ENCODE measurements at regions not wholly inside any gene's neighbourhood (a gene's known extent, or its start where the extent isn't known, plus 50 kb on each side); places are given as distances from the start of the nearest gene placed in this dataset.

DNA sequence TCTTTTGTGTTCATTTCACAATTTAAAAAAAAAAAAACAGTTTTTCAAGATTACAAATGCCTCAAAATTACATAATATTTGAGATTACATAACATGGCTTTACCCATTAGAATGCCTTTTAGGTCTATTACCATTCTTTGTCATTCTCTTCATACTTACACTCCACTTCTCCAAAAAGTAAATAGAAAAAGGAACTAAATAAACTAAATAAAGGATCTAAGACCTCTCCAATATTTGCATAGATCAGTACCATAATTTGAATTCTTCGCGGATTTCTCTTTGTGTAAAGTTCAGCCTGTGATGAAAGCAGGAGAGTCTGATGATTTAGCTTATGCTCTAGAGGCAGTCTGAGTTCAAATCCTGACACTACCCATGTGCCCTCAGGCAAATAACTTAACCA, 56.4 kb upstream of the C1GALT1 start:
- Histone ChIP-seq H3K4me1 (no peaks in the 10 kb centered on the region), H3K4me3 (no peak overlapping the region), H3K27me3 (no peaks in the 10 kb centered on the region), H3K9me3 (no peaks in the 10 kb centered on the region), H3K27ac (no peak overlapping the region), H3K36me3 (no peaks in the 10 kb centered on the region)
- TF ChIP-seq, protein P1, sequence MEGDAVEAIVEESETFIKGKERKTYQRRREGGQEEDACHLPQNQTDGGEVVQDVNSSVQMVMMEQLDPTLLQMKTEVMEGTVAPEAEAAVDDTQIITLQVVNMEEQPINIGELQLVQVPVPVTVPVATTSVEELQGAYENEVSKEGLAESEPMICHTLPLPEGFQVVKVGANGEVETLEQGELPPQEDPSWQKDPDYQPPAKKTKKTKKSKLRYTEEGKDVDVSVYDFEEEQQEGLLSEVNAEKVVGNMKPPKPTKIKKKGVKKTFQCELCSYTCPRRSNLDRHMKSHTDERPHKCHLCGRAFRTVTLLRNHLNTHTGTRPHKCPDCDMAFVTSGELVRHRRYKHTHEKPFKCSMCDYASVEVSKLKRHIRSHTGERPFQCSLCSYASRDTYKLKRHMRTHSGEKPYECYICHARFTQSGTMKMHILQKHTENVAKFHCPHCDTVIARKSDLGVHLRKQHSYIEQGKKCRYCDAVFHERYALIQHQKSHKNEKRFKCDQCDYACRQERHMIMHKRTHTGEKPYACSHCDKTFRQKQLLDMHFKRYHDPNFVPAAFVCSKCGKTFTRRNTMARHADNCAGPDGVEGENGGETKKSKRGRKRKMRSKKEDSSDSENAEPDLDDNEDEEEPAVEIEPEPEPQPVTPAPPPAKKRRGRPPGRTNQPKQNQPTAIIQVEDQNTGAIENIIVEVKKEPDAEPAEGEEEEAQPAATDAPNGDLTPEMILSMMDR (IDR thresholded peaks at IDR 0.05), result no peak
- TF ChIP-seq POLR2AphosphoS5 (IDR thresholded peaks at IDR 0.05), result no peak
- TF ChIP-seq EP300 (IDR thresholded peaks at IDR 0.05), result no peak
- no peak for TF ChIP-seq POLR2A (IDR thresholded peaks at IDR 0.05)
- intact Hi-C loops (cut with DNase I), result no loop called here
- WGBS, 2 donors, result 87 to 93% methylated on average over 2 of the region's 2 CpGs
- DNase-seq, result no peak

- Histone ChIP-seq H3K27me3 (no peaks in the 10 kb centered on the region), H3K4me1 (no peaks in the 10 kb centered on the region), H3K4me3 (no peak overlapping the region), H3K36me3 (no peaks in the 10 kb centered on the region), H3K27ac (no peak overlapping the region), H3K9me3 (no peaks in the 10 kb centered on the region)
- no peak for DNase-seq
- intact Hi-C loops (cut with DNase I), result no loop called here
- TF ChIP-seq EP300 (IDR thresholded peaks at IDR 0.05) (no peak), POLR2AphosphoS5 (IDR thresholded peaks at IDR 0.05) (no peak), POLR2A (IDR thresholded peaks at IDR 0.05) (no peak)
- TF ChIP-seq, protein P1 (IDR thresholded peaks at IDR 0.05), result no peak
- 76 to 91% methylated on average over 1 of the region's 1 CpG for whole genome bisulfite sequencing, 2 donors
Observed at GRCh38 chr7:7127773-7128172, 54.6 kb upstream of the C1GALT1 start.

GRCh38 chr7:7129381-7129780, 53.0 kb upstream of the C1GALT1 start:
- intact Hi-C loops (cut with DNase I), result no loop called here
- WGBS, 2 donors, result 92 to 95% methylated on average over 3 of the region's 3 CpGs
- DNase-seq, result no peak
- no peak overlapping the region for H3K4me3 ChIP-seq
- TF ChIP-seq, protein P1 (IDR thresholded peaks at IDR 0.05), result no peak
- TF ChIP-seq POLR2AphosphoS5 (IDR thresholded peaks at IDR 0.05), result no peak
- no peak for TF ChIP-seq POLR2A (IDR thresholded peaks at IDR 0.05)
- TF ChIP-seq EP300 (IDR thresholded peaks at IDR 0.05), result no peak
- no peaks in the 10 kb centered on the region for H3K27me3 ChIP-seq
- no peaks in the 10 kb centered on the region for H3K4me1 ChIP-seq
- no peaks in the 10 kb centered on the region for H3K9me3 ChIP-seq
- no peak overlapping the region for H3K27ac ChIP-seq
- no peaks in the 10 kb centered on the region for H3K36me3 ChIP-seq

DNA sequence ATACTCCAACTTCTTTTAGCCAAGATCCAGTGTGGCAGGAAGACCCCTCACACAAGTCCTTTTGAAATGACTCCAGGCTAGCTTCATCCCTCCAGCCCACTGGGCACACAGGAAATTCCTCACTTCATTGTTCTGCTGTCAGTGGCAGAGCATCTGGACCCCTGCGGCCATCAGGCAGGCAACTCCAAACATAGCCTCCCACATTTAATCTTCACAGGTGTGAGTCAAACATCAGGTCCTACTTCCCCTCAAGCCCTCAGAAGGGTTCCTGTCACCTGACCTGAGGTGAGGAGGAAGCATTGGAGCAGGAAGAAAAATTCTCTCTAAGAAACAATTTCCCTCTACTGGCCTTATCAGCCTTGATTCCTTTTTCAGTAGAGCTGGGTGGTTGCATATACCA, 51.1 kb upstream of the C1GALT1 start:
- Histone ChIP-seq H3K4me1 (no peaks in the 10 kb centered on the region), H3K27ac (no peak overlapping the region), H3K9me3 (no peaks in the 10 kb centered on the region), H3K36me3 (no peaks in the 10 kb centered on the region), H3K27me3 (no peaks in the 10 kb centered on the region), H3K4me3 (no peak overlapping the region)
- intact Hi-C loops (cut with DNase I), result no loop called here
- 90 to 94% methylated on average over 1 of the region's 1 CpG for WGBS, 2 donors
- no peak for DNase-seq
- TF ChIP-seq, protein P1 (IDR thresholded peaks at IDR 0.05), result no peak
- TF ChIP-seq EP300 (IDR thresholded peaks at IDR 0.05) (no peak), POLR2A (IDR thresholded peaks at IDR 0.05) (no peak), POLR2AphosphoS5 (IDR thresholded peaks at IDR 0.05) (no peak)

Small RNA genes in the stretch of these regions (small RNA-seq; reads per million reads assigned to genes)
- gene AC079804.2, result 0 reads per million in 3 donors
- gene MIR3683, result 0 reads per million in 3 donors
- 0 reads per million in 3 donors for gene RF00019

Measured in sigmoid colon (tissue), 6 donors.